Heart left ventricle (tissue), 13 donors: ENCODE measurements at regions not wholly inside any gene's neighbourhood (a gene's known extent, or its start where the extent isn't known, plus 50 kb on each side); places are given as distances from the start of the nearest gene placed in this dataset.

Experiments
- CTCF ChIP-seq, 12 donors: fragments of 200-600 bp; sonication (generic) in 4 of 12; IDR thresholded peaks; one replicate each; pipeline versions ENCODE4 v1.5.0 to v1.8.0; 2018 to 2022; ENCODE audit warnings: antibody characterized with exemption in 12 of 12, mild to moderate bottlenecking in 5 of 12
- POLR2A ChIP-seq, 2 donors: fragments of 450-650 bp; IDR thresholded peaks; one replicate each; pipeline ENCODE4 v1.6.1; 2017; ENCODE audit warnings: antibody characterized with exemption in 2 of 2, mild to moderate bottlenecking in 2 of 2, moderate library complexity in 2 of 2
- donor health status: ischemic (EF 13 %, LVEDD 7.1; RV severe dilation, severe dysfunction).
- donor health status: DM: no; HTN: yes; CAD: no.
- donor health status: DM: no; HTN: no; CAD: no.
- donor health status: ischemic (EF 25% LVEDD 6.9; RV normal size, moderate dysfunction).
- donor health status: ischemic (EF 25% LVEDD 5.7; RV mildly dilated, moderate dysfunction).
- donor health status: ischemic (EF 35%, LVEDD 5.7; RV mildly dilated, moderate dysfunction).
- donor health status: nonischemic (EF 11% LVEDD 7.7; RV severe dilation, severe dysfunction).
- donor health status: DM: yes; HTN: yes; CAD: no.
- donor health status: PGD.
- donor health status: ischemic (EF 29% LVEDD 5.4; RV normal size, mild dysfunction).
- donor health status: nonischemic (EF 23%, LVEDD 6.1; RV moderate dilation, normal function).

- TF ChIP-seq CTCF (IDR thresholded peaks at IDR 0.05) (no peak), POLR2A (IDR thresholded peaks at IDR 0.05) (no peak)
These were observed 176.6 kb upstream of the EMCN start for GRCh38 chr4:100694467-100694866.
